PFSK-1 (cell line): ENCODE measurements at regions not wholly inside any gene's neighbourhood (a gene's known extent, or its start where the extent isn't known, plus 50 kb on each side); places are given as distances from the start of the nearest gene placed in this dataset.

Source experiments
- FOXP2 ChIP-seq: optimal IDR thresholded peaks from 2 replicates; pipeline ENCODE3; 2011; ENCODE audit warnings: borderline replicate concordance, control low read depth, inconsistent platforms; ENCODE audit not compliant: insufficient read depth; ENCODE audit errors: extremely low read length, extremely low read depth
- POLR2AphosphoS5 ChIP-seq: IDR thresholded peaks from 2 replicates; pipeline ENCODE4 v1.6.1; 2012; ENCODE audit warnings: low read depth, mild to moderate bottlenecking, control low read depth, low read length, moderate library complexity
- SIN3A ChIP-seq: IDR thresholded peaks from 2 replicates; pipeline ENCODE4 v1.6.1; 2012; ENCODE audit warnings: mild to moderate bottlenecking, low read length, moderate library complexity, borderline replicate concordance; ENCODE audit not compliant: insufficient read depth
- TAF1 ChIP-seq: IDR thresholded peaks from 2 replicates; pipeline ENCODE4 v1.6.1; 2012; ENCODE audit warnings: low read length, control low read depth, borderline replicate concordance; ENCODE audit not compliant: insufficient read depth
- TF ChIP-seq, protein P1 (sequence below), 2 experiments: IDR thresholded peaks; 2 replicates each; pipeline versions ENCODE4 v1.6.1 to v1.8.0; 2011 to 2012; ENCODE audit warnings: low read depth in 2 of 2, low read length in 2 of 2, control low read depth in 1 of 2, inconsistent platforms in 1 of 2, mild to moderate bottlenecking in 1 of 2, moderate library complexity in 1 of 2; ENCODE audit not compliant: insufficient read depth in 1 of 2

DNA sequence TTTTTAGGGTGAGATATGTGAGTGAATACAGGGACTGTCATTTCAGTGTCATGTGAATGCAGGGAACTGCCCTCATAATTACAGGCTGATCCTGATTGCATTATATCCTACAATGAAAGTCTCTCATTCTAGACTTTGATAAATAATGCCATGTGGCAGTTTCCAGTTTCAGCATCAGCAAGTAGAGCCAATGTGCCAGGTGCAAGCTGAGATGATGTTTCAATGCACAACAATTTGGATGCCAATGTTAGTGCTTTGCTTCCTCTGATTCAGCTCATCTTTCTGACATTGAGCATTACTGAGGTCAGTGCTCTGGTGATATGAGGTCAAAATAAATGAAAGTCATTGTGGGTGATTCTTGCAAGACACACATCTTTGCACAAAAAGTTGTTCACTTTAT is 63.7 kb upstream of the TFPI start:
- TF ChIP-seq TAF1 (no peak), POLR2AphosphoS5 (no peak), FOXP2 (no peak), SIN3A (no peak)
- TF ChIP-seq, protein P1, sequence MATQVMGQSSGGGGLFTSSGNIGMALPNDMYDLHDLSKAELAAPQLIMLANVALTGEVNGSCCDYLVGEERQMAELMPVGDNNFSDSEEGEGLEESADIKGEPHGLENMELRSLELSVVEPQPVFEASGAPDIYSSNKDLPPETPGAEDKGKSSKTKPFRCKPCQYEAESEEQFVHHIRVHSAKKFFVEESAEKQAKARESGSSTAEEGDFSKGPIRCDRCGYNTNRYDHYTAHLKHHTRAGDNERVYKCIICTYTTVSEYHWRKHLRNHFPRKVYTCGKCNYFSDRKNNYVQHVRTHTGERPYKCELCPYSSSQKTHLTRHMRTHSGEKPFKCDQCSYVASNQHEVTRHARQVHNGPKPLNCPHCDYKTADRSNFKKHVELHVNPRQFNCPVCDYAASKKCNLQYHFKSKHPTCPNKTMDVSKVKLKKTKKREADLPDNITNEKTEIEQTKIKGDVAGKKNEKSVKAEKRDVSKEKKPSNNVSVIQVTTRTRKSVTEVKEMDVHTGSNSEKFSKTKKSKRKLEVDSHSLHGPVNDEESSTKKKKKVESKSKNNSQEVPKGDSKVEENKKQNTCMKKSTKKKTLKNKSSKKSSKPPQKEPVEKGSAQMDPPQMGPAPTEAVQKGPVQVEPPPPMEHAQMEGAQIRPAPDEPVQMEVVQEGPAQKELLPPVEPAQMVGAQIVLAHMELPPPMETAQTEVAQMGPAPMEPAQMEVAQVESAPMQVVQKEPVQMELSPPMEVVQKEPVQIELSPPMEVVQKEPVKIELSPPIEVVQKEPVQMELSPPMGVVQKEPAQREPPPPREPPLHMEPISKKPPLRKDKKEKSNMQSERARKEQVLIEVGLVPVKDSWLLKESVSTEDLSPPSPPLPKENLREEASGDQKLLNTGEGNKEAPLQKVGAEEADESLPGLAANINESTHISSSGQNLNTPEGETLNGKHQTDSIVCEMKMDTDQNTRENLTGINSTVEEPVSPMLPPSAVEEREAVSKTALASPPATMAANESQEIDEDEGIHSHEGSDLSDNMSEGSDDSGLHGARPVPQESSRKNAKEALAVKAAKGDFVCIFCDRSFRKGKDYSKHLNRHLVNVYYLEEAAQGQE (IDR thresholded peaks at IDR 0.05; ENCODE audit: insufficient read depth in 1 of 2, low read depth in 2 of 2, low read length in 2 of 2), result no peak

DNA sequence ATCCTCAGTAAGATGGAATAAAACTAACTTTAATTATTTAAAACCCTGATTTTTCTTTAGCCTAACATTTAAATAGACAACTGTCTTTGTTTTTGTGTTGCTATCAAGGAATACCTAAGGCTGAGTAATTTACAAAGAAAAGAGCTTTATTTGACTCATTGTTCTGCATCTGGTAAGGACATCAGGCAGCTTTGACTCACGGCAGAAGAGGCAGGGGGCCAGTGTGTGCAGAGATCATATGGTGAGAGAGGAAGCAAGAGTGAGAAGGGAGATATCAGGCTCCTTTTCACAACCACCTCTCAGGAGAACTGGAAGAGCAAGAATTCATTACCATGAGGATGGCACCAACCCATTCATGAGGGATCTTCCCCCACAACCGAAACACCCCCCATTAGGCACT is 64.6 kb upstream of the TFPI start:
- no peak for TF ChIP-seq FOXP2
- TF ChIP-seq SIN3A, result no peak
- no peak for TF ChIP-seq POLR2AphosphoS5
- TF ChIP-seq, protein P1 (IDR thresholded peaks at IDR 0.05; ENCODE audit: insufficient read depth in 1 of 2, low read depth in 2 of 2, low read length in 2 of 2), result no peak
- no peak for TF ChIP-seq TAF1

DNA sequence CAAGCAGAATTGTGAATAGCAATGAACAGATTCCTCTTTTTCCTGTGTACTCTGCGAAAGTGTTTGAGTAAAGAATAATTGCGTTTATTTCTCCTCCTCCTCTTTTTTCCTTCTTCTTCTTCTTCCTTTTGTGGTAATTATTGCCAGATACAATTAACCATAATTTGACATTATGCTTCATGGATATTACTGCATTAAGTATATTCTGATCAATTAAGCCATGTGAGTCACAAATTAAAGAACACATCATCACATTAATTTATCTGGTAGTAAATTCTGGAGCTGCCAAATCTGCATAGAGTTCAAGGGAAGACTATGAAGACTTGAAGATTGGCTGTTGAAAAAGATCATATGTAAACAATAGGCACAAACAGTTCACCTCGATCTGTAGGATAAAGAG is 72.9 kb upstream of the TFPI start:
- TF ChIP-seq POLR2AphosphoS5, result no peak
- no peak for TF ChIP-seq SIN3A
- TF ChIP-seq FOXP2, result no peak
- TF ChIP-seq, protein P1 (IDR thresholded peaks at IDR 0.05; ENCODE audit: insufficient read depth in 1 of 2, low read depth in 2 of 2, low read length in 2 of 2), result no peak
- no peak for TF ChIP-seq TAF1

DNA sequence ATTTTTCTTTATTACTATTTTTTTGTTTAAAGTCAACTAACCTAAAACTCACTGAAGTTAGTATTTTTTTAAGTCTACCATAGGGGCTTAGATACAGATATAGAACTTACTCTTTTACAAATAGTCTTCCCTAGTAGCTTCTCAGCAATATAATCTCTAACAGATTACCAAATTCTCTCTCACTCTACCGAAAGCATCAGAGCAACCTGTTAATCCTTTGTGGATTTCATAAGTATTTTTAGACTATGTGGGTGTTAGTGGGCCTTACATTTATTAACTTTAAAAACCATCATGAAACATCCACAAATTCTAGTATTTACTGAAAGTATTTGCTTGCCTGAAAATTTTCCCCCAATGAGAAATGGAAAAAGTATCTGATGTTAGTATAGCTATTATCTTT is 84.6 kb upstream of the TFPI start:
- no peak for TF ChIP-seq POLR2AphosphoS5
- no peak for TF ChIP-seq FOXP2
- TF ChIP-seq, protein P1 (IDR thresholded peaks at IDR 0.05; ENCODE audit: insufficient read depth in 1 of 2, low read depth in 2 of 2, low read length in 2 of 2), result no peak
- no peak for TF ChIP-seq SIN3A
- no peak for TF ChIP-seq TAF1

DNA sequence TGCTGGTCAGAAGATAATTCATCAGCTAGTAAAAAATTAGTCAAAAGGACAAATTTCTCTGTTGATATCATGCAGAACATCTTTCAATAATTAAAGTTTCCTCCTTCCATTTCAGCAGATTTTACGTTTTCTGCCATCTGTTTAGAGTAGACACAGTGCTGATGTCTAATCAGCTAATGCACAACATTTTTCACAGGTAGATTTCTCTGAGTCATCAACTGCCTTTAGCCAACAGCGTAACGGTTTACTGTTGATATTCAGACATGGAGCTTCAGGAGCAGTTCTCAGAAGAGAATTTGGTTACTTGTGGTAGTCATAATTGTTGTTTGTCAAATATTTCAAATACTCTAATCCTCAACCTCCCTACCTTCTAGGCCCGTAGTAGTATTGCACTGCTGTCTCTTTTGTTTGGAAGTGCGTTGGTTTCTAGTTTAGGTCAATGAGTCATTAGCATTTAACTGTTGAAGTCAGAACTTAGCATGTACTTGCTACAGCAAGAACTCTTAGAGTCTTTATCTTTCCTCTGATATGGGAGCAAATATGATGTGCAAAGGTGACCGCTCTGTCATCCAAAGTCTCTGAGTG is 86.8 kb upstream of the TFPI start:
- no peak for TF ChIP-seq POLR2AphosphoS5
- no peak for TF ChIP-seq TAF1
- TF ChIP-seq, protein P1 (IDR thresholded peaks at IDR 0.05; ENCODE audit: insufficient read depth in 1 of 2, low read depth in 2 of 2, low read length in 2 of 2), result no peak
- no peak for TF ChIP-seq SIN3A
- no peak for TF ChIP-seq FOXP2
